OCI-LY1 (cell line): ENCODE measurements at regions not wholly inside any gene's neighbourhood (a gene's known extent, or its start where the extent isn't known, plus 50 kb on each side); places are given as distances from the start of the nearest gene placed in this dataset.

ENCODE experiments used
- H2AFZ ChIP-seq: fragments of 200-600 bp; sonication (generic), shearing (Covaris generic); 2 replicates; pipeline ENCODE4 v1.6.0; 2014; ENCODE audit warnings: antibody characterized with exemption, mild to moderate bottlenecking, low read length
- H3F3A ChIP-seq: fragments of 200-600 bp; sonication (generic), shearing (Covaris generic); 2 replicates; pipeline ENCODE4 v1.6.0; 2014; ENCODE audit warnings: mild to moderate bottlenecking, antibody characterized with exemption, low read length, moderate library complexity; ENCODE audit not compliant: insufficient read depth
- H3K27ac ChIP-seq: fragments of 200-600 bp; sonication (generic); 2 replicates; pipeline ENCODE4 v1.5.1; 2014; ENCODE audit warnings: low read length, mixed run types, mild to moderate bottlenecking, low read depth; ENCODE audit not compliant: poor library complexity, severe bottlenecking
- H3K27me3 ChIP-seq: fragments of 200-600 bp; sonication (generic); 2 replicates; pipeline ENCODE4 v1.6.0; 2014; ENCODE audit warnings: antibody characterized with exemption, mild to moderate bottlenecking, low read length, moderate library complexity; ENCODE audit not compliant: insufficient read depth
- H3K36me3 ChIP-seq: fragments of 200-600 bp; sonication (generic); 2 replicates; pipeline ENCODE4 v1.6.1; 2014; ENCODE audit warnings: mild to moderate bottlenecking, antibody characterized with exemption, low read length, moderate library complexity, mixed read lengths; ENCODE audit not compliant: insufficient read depth
- H3K4me1 ChIP-seq: fragments of 200-600 bp; sonication (generic); 2 replicates; pipeline ENCODE4 v1.5.1; 2014; ENCODE audit warnings: mild to moderate bottlenecking, low read length, moderate library complexity; ENCODE audit not compliant: insufficient read depth, severe bottlenecking
- H3K4me2 ChIP-seq: fragments of 200-600 bp; sonication (generic), shearing (Covaris generic); 2 replicates; pipeline ENCODE4 v1.6.1; 2014; ENCODE audit warnings: low read length
- H3K4me3 ChIP-seq: fragments of 200-600 bp; sonication (generic); 2 replicates; pipeline ENCODE4 v1.5.1; 2014; ENCODE audit warnings: low read length, low read depth, mild to moderate bottlenecking, mixed read lengths; ENCODE audit not compliant: poor library complexity, severe bottlenecking
- H3K79me2 ChIP-seq: fragments of 200-600 bp; shearing (Covaris generic); 2 replicates; pipeline ENCODE4 v1.6.1; 2016; ENCODE audit warnings: mixed run types, low read length, mixed read lengths; ENCODE audit not compliant: insufficient read depth
- H3K9ac ChIP-seq: fragments of 200-600 bp; sonication (generic), shearing (Covaris generic); 2 replicates; pipeline ENCODE4 v1.6.1; 2014; ENCODE audit warnings: mild to moderate bottlenecking, low read length, mixed read lengths
- H3K9me2 ChIP-seq: fragments of 200-600 bp; sonication (generic), shearing (Covaris generic); 2 replicates; pipeline ENCODE4 v1.6.1; 2014; ENCODE audit warnings: low read depth, mild to moderate bottlenecking, low read length, mixed read lengths
- H3K9me3 ChIP-seq: fragments of 200-600 bp; shearing (Covaris generic); 2 replicates; pipeline ENCODE4 v1.6.1; 2014; ENCODE audit warnings: low read length, mixed read lengths
- H4K20me1 ChIP-seq: fragments of 200-600 bp; sonication (generic), shearing (Covaris generic); 2 replicates; pipeline ENCODE4 v1.6.0; 2016; ENCODE audit warnings: mild to moderate bottlenecking, low read length; ENCODE audit not compliant: insufficient read depth
- CTCF ChIP-seq: fragments of 200-600 bp; sonication (generic), shearing (Covaris generic); IDR thresholded peaks from 2 replicates; pipeline ENCODE4 v1.5.1; 2017; ENCODE audit warnings: mild to moderate bottlenecking, antibody characterized with exemption, low read length, moderate library complexity, mixed read lengths
- EZH2 ChIP-seq: fragments of 200-600 bp; sonication (generic), shearing (Covaris generic); IDR thresholded peaks from 2 replicates; pipeline ENCODE4 v1.8.0; 2017; ENCODE audit warnings: borderline replicate concordance, mixed run types, mild to moderate bottlenecking, antibody characterized with exemption, low read length, moderate library complexity, mixed read lengths

GRCh38 chr2:34037157-34037556, 438.1 kb upstream of the FAM98A start:
- Histone ChIP-seq H3K4me2 (no peak overlapping the region), H3K79me2 (no peaks in the 10 kb centered on the region), H3K9me2 (no peaks in the 10 kb centered on the region), H3K27me3 (no peaks in the 10 kb centered on the region), H2AFZ (no peak overlapping the region), H3K27ac (no peak overlapping the region), H3K9me3 (no peaks in the 10 kb centered on the region), H4K20me1 (no peaks in the 10 kb centered on the region), H3K9ac (no peak overlapping the region), H3K4me3 (no peak overlapping the region), H3K36me3 (no peaks in the 10 kb centered on the region), H3K4me1 (no peaks in the 10 kb centered on the region), H3F3A (no peaks in the 10 kb centered on the region)
- TF ChIP-seq EZH2 (no peak), CTCF (no peak)

GRCh38 chr2:34031097-34031496, 432.0 kb upstream of the FAM98A start:
- no peaks in the 10 kb centered on the region for H3K4me1 ChIP-seq
- no peaks in the 10 kb centered on the region for H3F3A ChIP-seq
- no peaks in the 10 kb centered on the region for H3K79me2 ChIP-seq
- no peaks in the 10 kb centered on the region for H3K36me3 ChIP-seq
- no peaks in the 10 kb centered on the region for H3K27me3 ChIP-seq
- no peak overlapping the region for H3K9ac ChIP-seq
- no peaks in the 10 kb centered on the region for H3K9me3 ChIP-seq
- H3K9me2 ChIP-seq: no peaks in the 10 kb centered on the region
- H2AFZ ChIP-seq: no peak overlapping the region
- no peak for TF ChIP-seq CTCF
- TF ChIP-seq EZH2: no peak
- H3K27ac ChIP-seq: no peak overlapping the region
- H3K4me3 ChIP-seq: no peak overlapping the region
- H3K4me2 ChIP-seq: no peak overlapping the region
- H4K20me1 ChIP-seq: no peaks in the 10 kb centered on the region

GRCh38 chr2:34030273-34030672, 431.2 kb upstream of the FAM98A start:
- no peaks in the 10 kb centered on the region for H3K4me1 ChIP-seq
- H3K79me2 ChIP-seq: no peaks in the 10 kb centered on the region
- no peaks in the 10 kb centered on the region for H3K36me3 ChIP-seq
- H2AFZ ChIP-seq: no peak overlapping the region
- no peaks in the 10 kb centered on the region for H3K9me3 ChIP-seq
- no peaks in the 10 kb centered on the region for H4K20me1 ChIP-seq
- H3F3A ChIP-seq: no peaks in the 10 kb centered on the region
- no peaks in the 10 kb centered on the region for H3K9me2 ChIP-seq
- H3K4me2 ChIP-seq: no peak overlapping the region
- no peak overlapping the region for H3K9ac ChIP-seq
- TF ChIP-seq EZH2 (no peak), CTCF (no peak)
- no peak overlapping the region for H3K27ac ChIP-seq
- no peak overlapping the region for H3K4me3 ChIP-seq
- H3K27me3 ChIP-seq: no peaks in the 10 kb centered on the region
